CD4-positive, alpha-beta T cell treated with Interleukin-2 at 100 ng/mL for 4 hours (primary cell): ENCODE measurements at regions not wholly inside any gene's neighbourhood (a gene's known extent, or its start where the extent isn't known, plus 50 kb on each side); places are given as distances from the start of the nearest gene placed in this dataset.
"Not testable (repeated sequence)": the region's sequence is repeated elsewhere in the genome, so short reads cannot be mapped to it uniquely, and the experiment has no call there.

ENCODE experiments used
- DNase-seq: peaks from one replicate; pipeline ENCODE4 v3.0.0-alpha.2; 2020; ENCODE audit warnings: low spot score

DNA sequence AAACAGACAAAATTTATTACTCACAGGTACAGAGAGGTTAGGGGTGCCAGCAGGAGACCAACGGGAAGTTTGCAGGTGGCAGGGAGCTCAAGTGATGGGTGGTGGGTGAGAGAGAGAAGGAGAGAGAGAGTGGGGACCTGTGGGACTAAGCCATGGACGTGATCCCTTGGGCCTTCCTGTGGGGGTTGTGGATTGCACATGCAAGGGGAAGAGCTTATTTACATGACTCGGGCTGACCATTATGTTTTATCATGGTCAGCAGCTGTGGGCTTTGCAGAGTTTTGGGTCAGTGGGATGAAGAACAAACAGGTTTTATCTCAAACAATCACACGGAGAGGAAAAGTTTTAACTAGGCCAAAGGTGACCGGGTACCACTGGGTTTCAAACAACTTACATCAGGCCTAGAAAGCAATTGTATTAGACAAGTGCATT lies 156.2 kb upstream of the EXOC2 start:
- no peak for DNase-seq

DNA sequence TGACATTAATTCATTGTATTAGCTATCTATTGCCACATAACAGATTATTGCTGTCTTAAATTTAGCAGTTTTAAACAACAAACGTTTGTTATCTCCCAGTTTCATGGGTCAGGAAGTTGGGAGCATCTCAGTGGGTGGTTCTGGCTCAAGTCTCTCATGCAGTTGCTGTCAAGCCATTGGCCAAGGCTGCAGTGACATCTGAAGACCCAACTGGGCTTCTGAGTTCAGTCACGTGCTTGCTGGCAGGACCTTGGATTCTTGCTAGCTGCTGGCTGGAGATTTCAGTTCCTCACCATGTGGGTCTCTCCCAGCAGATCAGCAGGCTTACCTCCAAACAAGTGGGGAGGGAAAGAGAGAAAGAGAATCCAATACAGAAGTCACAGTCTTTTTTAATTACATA lies 152.6 kb upstream of the EXOC2 start:
- no peak for DNase-seq

DNA sequence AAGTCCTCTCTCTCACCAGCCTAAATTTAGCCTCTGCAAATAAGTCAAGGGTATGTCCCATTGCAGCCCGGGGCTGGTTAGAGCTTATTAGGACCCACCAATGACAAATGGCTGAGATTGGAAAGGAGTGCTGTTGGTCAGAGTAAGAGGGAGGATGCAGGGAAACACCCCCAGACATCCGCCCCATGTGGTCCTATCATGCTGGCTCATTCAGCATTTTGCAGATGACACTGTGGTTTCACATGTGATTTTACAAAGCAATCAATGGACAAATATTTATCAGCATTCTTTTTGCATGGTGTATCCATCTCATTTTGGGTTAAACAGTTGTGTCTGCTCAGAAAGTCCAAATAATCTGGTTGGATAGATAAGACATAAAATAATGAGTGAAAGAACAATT lies 152.2 kb upstream of the EXOC2 start:
- DNase-seq = no peak

DNA sequence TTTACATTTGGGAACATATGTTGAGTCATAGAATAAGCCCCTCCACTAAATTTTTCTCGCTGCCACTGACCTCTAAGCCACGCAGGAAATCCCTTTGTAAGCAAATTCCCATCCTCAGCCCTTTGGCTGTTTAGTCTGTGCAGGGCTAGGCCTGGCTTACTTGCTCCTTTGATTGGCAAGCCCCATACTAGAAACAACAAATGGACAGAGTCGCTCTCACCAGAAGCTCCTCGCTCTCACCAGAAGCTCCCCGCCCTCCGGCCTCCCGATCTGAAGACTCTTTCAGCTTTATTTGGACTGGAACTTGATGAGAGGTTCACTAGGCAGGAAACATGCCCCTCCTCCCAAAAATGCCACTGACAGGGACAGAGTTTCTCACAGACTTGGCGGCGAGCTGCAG lies 149.2 kb upstream of the EXOC2 start:
- no peak for DNase-seq

DNA sequence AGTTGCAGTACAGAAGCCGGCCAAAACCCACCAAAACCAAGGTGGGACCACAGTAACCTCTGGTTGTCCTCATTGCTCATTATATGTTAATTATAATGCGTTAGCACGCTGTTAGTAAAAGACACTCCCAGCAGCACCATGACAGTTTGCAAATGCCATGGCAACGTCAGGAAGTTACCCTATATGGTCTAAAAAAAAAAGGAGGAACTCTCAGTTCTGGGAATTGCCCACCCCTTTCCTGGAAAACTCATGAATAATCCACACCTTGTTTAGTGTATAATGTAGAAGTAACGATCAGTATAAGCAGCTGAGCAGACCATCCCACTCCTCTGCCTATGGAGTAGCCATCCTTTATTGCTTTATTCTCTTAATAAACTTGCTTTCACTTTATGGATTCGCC lies 148.6 kb upstream of the EXOC2 start:
- no peak for DNase-seq

DNA sequence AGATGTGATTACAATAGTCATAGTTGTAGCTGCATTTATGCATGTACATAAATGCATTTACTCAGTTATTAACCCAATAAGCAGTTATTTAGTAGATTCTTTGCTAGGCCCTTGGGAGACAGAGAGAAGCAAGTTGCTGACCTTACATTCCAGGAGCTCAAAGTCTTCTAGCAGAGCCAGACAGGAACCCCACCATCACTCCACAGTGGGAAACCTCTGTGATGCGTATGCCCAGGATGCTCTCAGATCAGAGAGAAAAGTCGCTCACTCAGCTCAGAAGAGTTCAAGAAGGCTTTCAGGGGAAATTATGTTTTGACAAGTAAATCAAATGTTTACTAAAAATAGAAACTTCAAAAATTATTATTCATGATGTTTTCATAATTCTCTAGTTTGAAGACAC lies 146.3 kb upstream of the EXOC2 start:
- DNase-seq = no peak

DNA sequence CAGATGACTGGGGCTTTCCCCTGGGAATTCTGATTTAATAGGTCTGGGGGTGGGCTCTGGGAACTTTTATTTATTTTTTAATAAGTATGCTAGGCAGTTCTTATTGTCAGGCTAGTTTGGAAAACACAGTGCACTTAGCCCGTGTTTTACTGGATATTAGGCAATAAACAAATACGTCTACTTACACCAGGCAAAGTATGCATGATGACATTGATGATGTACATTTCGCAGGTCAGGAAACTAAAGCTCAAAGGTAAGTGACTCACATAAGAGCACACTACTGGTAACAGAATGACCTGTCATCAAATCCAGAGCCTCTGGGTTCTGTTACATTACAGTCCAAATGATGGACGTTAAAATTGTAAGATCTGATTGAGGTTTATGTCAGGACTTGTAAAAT lies 144.4 kb upstream of the EXOC2 start:
- DNase-seq = no peak

DNA sequence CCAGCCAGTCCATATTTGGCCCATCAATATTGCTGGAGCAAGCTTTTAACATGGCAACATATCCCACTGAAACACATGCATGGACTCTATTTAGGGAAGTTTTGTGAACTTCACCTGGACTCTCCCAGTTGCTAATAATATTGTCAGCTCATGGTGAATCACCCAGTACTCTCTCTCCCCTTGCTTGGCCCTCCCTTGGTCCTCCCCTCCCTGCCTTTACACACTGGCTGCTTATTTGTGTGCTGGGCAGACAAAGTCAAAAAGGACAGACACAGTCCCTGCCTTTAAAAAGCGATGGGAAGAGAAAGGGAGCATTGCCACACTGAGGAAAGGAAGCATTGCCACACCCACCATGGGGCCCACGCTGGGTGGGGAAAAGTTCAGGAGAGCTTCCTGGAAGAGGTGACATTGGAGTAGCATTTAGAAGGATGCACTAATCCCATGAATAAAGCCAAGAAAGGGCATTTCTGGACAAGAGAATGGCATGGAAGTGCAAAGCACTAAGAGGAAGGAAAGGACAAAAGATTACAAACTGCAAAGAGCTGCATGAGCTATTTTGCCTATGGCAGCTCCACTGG lies 143.4 kb upstream of the EXOC2 start:
- DNase-seq = no peak

DNA sequence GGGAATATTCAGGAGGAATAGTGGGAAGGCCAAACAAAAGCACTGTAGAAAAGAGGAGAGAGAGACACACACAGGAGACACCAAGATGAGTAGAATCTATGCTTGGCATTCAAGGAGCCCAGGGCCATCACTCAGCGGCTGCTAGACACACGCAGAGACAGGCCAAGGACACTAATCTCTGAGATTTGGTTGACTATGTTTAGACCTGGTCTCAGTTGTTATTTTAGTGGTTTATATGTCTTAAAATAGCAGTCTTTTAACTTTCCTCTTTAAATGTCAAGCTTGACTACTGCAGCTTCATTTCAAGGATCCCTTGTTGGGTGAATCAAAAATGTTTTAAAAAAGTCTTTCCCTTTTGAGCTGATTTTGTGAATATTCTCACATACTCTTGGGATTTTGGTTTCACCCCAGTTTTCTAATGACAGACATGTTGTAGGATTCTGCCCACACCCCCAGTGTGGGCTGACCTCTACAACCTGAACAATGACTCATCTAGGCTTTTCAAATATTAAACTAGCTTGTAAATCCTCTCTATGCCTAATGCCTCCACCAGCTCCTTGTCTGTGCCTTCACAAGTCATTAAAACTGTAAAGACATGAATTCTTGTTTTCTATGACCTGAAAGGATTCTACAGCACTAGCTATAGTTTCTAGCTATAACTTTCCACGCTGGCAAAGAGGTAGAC lies 142.7 kb upstream of the EXOC2 start:
- DNase-seq = no peak

DNA sequence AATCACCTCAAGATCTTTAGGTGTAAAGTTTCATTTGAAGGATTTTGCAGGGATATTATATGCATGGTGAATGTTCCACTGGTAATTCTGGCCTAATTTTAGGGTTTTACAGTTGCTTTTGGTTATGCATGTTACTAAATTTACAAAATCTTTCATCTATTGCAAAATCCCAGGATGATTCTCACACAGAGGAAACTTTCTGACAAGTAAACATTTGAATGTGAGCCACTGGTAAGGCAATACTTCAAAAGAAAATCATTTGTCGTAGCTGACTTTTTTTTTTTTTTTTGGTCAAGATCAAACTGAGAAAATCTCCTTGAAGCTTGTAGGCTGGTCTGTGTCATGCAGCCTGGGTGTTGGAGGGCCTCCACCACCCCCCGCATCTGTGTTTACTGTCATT lies 141.9 kb upstream of the EXOC2 start:
- DNase-seq = no peak

DNA sequence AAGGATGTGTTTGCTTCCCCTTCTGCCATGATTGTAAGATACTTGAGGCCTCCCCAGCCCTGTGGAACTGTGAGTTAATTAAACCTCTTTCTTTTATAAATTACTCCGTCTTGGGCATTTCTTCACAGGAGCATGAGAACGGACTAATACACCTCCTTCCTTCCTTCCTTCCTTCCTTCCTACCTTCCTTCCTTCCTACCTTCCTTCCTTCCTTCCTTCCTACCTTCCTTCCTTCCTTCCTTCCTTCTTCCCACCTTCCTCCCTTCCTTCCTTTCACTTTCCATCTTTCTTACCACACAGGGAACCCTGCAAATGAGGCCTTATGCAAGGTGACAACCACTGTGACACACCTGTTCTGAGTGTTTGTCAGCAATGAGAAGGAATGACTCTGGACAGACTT lies 141.3 kb upstream of the EXOC2 start:
- DNase-seq = no peak

DNA sequence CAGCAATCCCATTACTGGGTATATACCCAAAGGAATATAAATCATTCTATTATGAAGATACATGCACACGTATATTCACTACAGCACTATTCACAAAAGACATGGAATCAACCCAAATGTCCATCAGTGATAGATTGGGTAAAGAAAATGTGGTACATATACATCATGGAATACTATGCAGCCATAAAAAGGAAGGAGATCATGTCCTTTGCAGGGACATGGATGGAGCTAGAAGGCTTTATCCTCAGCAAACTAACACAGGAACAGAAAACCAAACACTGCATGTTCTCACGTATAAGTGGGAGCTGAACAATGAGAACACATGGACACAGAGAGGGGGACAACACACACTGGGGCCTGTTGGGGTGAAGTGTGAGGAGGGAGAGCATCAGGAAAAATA lies 139.9 kb upstream of the EXOC2 start:
- not testable (repeated sequence) for DNase-seq

DNA sequence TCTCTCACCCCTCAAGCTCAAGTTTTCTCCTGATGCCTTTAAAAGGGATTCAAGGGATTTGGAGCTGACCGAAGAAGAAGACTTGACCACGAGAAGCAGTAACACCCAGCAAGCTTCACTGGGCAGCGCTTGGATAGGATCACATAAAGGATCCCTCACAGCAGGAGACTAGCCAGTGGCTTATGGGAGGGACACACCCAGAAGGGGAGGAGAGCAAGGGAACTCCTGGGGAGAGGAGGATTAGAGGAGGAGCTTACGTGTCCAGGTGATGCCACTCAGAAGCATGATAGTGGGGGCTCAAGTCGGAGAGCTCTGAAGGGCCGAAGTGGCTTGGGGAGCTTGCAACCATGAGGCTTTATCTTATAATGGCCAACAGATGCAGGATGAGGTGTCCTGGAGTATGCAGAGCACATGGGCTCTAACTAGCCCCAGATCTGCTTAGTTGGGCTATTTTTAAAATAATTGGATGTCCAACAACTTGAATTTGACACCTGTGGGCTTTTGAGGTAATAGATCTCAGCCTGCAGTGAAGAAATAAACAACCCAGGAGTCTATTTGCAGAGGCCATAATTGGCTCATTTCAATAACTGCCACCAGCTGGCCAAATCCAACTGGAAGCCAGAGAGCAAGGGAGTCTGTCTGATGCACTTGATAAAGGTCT lies 137.9 kb upstream of the EXOC2 start:
- no peak for DNase-seq

DNA sequence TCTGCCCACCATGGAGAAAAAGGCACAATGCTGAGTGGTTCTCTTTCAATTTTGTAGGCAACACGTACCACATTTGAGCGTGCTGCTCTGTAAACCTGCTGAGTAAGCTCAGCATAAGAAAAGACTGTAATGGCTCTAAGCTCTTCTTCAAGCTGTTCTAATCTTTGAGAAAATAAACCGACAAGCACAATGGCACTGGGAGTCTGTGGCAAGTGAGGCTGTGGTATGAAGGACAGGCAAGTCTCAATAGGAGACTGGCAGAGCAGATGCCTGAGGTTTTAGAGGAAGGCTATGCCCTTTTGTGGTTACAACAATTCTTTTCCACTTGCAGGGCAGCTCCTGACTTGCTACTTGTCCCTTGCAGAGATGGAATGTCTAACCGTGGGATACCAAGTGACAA lies 136.7 kb upstream of the EXOC2 start:
- DNase-seq = no peak

DNA sequence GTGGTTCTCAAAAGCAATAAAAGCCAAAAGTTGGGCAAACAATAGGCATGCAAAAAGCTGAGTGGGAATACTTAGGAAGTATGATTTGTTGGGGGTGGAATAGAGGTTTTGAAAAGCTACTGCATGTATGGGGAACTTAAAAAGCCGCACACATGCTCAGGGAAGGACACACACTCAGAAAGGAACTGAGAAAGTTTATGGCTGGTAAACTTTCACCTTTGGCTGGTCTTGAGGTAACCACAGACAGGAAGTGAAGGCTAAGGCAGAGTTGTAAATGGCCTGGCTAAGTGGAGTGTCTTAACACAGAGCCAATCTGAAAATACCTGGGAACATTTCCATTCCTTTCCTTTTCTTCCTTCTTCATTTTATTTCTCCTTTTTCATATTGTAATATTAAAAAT lies 134.5 kb upstream of the EXOC2 start:
- DNase-seq = no peak

DNA sequence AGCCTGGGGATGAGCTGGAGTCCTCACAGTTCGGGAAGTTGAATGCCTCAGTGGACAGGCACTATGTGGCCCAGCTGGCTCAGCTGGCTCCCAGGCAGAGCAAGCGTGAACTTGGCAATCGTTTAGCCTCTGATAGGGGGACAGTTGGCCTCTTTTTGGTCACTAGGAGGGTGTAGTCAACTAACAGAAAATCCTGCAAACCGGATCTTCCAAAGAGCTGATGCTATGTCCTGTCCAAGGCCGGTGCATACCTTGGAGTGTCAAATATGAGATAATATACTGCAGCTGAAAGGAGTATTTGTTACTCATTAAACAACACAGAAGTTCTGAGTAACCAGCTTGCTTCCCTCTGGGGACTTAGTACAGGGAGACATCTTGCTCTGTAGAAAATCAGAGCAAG lies 126.2 kb upstream of the EXOC2 start:
- no peak for DNase-seq

DNA sequence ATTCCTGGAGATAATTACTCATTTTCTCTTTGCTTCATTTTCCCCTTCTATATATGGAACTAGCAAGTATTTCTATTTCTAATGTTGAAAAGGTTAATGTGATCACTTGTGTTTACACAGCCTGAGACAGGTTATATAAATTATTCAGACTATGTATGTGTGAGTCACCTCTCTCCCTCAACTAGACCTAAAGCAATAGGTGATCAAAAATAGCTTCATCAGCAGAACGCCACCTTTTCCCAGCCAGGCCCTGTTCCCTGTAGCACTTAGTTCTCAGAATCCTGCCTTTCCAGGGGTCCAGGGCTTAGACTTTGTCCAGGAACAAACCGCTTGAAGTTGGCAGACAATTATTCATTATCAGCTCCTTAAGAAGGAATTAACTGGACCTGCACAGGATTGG lies 125.3 kb upstream of the EXOC2 start:
- no peak for DNase-seq

DNA sequence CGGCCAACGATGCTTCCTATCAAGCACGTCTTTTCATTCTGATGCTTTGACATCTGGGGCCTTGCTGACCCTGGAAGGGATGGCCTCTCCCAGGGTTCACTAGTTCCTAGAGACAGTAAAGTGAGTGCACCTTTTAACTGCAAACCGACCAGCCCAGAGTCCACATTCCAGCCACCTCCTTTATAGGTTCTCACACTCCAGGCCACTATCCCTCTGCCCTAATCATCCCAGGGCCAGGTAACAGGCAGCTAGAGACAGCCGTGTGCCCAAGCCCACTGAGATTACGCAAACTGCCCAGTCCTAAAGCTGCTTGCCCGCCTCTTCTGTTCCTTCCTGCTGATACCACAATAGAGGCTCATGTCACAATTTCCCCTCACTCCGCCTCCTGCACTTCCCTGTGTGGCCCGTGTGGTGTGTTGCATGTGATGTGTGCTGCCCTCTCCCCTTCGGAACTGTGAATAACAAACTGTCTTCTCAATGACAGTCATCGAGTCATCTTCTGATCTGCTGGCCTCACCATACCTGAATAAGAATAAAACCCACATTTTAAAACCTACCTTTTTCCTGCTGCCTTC lies 123.7 kb upstream of the EXOC2 start:
- DNase-seq = no peak

DNA sequence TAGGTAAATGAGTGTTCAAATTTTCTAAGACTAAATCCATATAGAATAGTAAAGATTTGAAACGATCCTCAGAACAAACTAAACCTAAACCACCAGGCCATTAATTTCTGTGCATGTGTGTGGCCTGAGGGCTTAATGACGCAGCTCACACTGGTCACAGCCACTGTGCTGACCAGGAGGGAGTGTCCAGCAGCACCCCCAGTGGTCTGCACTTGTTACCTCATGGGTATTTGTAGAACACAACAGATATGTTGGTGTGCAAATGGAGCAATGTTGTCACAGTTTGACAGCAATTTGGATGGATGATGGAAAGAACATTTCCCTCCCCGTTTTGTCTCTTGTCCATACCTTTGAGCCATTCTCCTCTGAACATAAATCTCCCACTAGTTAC lies 122.4 kb upstream of the EXOC2 start:
- no peak for DNase-seq

DNA sequence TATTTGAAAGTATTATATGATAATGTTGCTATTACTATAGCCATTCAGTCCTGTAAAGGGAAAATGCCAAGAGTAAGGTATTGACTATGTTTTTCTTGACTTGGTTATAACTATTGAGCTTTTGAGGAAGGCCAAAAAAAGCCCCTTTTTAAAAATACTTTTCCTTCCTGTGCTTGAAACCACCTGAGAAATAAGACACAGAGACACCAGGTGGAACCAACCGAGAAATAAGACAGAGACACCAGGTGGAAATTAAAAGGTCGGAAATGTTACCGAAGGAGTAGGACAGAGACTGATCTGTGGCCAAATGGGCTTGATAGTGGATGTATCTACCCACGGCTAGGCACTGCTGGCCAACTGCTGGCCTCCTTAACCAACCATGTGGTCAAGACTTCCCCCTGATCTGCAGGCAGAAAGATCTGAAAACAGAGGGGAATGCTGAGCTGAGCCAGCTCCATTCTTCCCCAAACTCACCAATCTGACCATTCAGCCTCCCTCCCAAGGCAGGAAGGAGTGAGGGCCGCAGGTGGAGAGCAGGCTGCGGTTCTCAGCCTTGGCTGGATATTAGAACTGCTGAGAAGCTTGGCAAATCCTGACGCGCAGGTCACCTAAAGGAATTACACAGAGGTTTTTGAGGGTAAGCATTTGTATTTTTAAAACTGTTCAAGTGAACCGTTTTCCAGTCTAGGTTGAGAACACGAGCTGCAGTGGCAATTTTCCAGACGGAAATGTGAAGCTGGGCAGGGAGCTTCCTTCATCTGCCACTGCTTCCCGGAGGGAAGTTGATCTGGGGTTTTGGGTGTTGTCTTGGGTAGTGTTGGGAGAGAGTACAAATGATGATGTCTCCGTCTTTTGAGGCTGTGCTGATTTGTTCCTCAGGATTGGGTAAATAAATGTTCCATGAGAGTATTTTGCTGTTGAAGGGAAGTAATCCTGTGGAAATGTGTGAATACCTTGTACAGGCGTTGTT lies 121.7 kb upstream of the EXOC2 start:
- DNase-seq = no peak

DNA sequence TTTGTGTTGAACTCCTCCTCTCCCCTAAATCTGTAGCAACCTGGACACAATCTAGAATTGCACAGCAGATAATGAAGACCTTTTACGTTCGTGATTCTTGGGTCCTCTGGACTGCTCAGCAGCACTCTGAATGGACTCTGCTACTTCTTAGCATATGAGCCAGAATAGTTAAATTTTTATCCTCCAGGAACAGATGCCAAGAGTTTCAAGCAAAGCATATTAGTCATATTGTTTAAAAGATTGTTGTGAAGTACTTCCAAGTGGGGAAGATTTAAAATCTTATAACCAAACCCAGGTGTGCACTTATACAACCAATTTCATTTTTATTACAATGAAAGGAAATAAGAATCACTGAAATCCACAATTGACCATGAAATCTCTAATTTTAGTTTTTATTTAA lies 118.9 kb upstream of the EXOC2 start:
- DNase-seq = no peak

DNA sequence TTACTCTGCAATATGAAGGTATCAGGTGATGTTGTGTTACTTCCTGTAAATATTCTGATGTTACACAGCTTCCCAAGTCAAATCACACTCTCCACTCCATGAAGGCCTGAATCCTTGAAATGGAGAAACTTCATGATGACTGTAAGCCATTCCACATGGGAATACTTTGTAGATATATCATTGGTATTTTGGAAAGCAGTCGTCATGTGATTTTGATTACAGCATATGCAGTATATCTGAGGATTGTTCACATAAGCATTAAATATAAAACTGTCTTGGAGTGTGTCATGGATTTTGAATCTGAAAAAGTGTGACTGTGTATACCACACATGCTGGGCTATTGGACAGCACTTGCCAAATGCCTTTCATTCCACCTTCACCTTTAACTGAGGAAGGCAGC lies 118.3 kb upstream of the EXOC2 start:
- no peak for DNase-seq
